ENCODE measurements at regions not wholly inside any gene's neighbourhood (a gene's known extent, or its start where the extent isn't known, plus 50 kb on each side); places are given as distances from the start of the nearest gene placed in this dataset.
"Not testable (repeated sequence)": the region's sequence is repeated elsewhere in the genome, so short reads cannot be mapped to it uniquely, and the experiment has no call there.

DNA sequence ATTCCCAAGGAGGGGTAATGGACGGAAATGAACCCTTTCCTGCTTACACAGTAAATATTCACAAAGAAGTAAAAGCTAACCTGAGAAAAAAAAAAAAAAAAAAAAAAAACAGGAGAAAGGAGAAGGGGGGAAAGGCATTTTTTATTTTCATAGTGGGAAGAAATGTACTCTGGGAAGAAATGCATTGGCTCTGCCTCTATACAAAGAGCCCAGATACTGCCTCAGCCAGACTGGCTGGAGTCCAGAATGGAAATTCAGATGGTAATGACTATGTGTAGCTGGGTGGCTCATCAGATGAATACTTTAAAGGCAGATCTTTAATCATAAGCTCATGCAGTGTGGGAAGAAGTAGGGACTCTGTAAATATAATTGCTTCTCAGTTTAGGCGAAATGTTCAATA lies 124.9 kb upstream of the ZNF608 start:
- no peak for DNase-seq (ENCODE audit: low read depth in 2 of 2)

DNA sequence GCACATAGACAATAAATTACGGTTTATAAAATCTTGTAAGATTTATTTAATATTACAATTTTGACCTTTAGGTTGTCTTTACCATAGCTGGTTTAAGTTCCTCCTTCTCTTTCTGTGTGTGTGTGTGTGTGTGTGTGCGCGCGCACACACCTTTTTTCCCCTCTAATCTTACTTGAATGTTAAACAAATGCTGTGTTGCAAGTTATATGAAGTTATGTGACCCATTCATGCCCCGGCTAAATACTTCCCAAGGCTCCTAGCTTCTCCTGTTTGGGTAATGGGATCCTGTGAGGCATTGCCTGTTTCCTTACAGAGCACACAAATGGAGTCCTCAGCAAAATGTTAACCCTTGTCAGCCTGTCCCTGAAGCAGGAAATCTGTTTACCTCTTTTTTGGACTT lies 125.6 kb upstream of the ZNF608 start:
- no peak for DNase-seq (ENCODE audit: low read depth in 2 of 2)

DNA sequence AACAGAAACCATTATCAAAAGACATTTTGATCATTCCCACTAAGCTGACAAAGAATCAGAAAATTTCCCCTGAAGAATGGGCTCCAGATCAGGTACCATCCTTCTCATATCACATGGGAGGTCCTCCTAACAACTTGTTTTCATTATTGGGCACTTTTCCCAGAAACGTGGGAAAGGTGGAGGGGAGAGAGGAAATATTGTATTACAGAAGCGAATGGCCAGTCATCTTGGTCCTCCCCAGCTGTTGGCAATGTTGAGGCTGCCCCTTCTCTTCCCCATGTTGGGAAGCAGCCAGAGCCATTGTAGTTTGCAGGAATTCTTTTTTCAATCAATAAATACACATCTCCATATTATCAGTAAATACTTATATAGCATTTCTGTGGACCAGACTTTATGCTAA lies 126.2 kb upstream of the ZNF608 start:
- no peak for DNase-seq (ENCODE audit: low read depth in 2 of 2)

DNA sequence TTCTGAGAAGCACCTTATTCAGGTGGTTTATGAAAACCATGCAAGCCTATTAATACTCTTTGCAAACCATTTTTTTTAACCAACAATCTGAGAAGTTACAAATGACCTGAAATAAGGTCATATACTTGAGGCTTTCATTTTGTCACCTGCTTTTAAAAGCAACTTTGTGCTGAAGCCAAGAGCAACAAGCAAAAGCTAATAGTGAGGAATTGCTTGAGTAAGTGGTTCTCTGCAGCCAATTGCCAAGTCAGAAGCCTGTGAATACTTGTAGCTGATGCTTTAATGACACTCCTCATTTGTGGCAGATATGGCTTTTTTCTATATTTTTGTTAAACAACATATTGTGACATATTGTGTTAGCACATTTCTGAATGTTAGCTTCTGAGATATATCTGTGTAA lies 126.7 kb upstream of the ZNF608 start:
- no peak for DNase-seq (ENCODE audit: low read depth in 2 of 2)

DNA sequence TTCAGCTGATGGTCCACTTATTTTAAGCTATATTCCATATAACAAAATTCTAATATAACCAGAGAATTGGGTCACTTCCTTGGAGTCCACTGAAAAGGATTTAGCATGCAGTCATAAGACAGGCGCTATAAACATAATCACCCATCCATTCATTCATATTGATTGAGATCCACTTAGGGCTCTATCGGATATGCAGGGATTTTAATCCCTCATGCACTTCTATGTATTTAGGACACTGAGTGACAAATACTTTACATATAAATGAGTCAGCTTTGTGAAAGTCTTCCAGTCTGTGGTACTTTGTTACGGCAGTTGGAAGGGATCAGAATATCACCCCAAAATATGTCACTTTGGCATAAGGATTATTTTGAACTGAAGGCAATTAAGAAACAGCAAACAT lies 127.3 kb upstream of the ZNF608 start:
- DNase-seq (ENCODE audit: low read depth in 2 of 2), result no peak

DNA sequence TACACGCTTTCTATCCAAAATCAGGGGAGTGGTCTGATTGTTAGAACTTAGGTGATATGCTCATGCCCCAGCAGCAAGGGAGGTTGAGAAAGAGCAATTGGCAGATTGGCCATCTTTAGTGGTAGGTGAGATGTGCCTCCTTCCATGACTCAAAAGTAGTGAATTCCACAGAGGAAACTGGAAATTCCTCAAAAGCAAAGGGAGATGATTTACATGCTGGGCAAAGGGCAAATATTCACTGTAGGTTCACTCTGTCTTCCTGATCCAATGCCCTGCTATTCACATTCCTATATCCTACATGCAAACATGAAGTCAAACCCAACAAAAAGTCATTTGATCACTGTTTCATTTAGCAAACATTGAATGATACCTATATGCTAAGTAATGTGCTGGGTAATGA lies 130.1 kb upstream of the ZNF608 start:
- DNase-seq (ENCODE audit: low read depth in 2 of 2), result no peak

DNA sequence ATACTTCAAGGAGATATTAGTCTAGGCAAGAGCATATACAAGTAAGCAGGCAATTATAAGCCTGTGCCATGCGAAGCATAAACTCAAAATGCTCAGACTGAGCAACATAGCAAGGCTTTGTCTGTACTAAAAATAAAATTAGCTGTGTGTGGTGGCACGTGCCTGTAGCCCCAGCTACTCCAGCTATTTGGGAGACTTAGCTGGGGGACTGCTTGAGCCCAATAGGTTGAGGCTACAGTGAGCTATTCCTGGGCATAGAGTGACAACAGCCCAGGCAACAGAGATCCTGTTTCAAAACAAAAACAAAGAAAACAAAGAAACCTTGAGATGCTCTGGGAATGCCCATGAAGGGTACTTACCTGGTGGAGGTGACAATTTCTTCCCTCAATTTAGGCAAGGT lies 130.5 kb upstream of the ZNF608 start:
- DNase-seq (ENCODE audit: low read depth in 2 of 2), result no peak

DNA sequence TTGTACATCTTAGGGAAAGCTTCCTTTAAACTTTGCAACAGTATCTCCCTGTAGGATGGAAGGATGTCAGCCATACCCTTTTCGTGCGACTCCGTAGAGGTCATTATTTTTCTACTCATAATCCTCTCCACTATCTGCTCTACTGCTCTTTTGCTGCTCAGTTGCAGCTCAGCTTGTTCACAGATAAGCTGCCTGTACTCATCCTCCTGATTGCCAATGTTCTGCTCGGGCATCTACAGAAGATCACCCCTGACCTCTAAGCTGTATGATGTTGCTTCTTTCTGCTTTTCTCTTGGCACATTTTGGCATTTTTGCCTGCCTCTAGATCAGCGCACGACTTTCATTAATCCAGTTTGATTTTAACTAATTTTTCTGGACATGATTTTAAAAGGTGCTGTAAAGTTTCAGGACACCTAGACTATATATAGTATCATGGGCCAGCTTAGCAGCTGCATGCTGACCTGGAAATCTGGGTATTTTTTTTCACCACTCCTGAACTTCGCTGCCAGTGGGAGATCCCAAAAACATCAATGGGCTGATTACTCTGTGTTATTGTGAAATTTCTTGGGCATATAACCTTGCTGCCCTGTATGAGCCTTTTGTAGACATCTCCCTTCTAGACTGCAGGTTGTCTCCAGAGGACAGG lies 131.2 kb upstream of the ZNF608 start:
- no peak for DNase-seq (ENCODE audit: low read depth in 2 of 2)

DNA sequence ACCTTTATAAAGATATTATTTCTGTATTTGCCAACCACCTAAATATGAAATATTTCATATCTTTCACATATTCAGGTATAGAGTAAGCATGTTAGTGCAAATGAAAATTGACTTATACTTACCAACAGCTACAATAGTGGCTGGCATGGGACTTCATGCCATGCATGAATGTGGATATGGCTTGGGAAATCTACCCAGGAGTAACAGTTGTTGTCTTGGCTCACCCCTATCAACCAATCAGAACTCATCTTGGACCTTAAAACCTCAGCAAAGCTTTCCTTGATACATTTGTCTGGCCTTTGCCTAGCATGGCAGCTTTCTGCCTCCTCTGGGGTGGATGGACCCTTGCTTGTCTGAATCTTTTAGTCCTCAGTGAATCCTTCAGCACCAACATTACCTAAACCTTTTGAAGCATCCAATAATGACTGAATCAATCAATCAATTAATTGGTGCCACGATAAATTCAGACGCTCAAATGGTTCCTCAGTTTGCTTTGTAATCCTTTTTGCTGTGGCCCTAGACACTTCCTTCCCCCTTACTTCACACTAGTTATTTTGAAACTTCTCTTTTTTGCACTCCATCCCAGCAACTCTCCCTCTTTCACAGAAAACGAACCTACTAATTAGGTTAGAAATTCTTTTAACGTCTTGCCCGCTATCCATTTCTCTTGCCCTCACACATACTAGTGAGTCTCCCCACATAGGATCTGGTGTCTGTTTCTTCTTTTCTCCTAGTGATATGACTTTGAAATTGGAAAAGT lies 132.3 kb upstream of the ZNF608 start:
- DNase-seq (ENCODE audit: low read depth in 2 of 2), result no peak

DNA sequence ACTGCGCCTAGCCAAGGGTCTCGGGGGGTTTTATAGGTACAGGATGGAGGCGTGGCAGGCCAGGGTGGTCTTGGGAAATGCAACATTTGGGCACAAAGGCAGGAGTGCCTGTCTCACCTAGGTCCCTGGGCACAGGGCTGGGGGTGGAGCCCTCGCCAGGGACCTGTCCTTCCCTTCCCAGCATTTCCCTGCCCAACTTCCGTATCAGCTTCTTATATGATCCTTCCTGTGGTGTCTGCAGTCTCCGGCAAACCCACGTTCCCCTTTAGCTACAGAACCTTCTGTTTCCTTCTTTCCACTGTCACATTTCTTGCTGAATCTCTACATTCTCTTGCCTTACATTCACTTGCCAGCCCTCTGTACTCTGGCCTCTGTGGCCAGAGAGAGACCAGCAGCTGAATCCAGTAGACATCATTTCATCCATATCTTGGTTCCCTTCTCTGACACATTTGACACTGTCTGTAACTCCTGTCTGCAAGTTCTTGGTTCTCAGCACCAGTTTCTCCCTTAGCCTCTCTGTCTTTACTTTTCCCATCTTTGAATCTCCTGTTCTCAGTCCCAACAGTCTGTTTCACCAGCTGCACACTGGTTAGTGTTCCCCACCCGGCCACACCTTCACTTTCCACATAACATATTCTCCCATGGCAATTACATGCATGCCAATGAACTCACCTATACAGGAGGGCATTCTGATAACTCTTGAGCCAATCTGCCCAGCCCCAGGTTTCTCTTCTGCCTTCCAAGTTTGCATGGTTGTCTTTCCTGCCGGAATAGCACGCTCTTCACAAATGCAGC lies 134.7 kb upstream of the ZNF608 start:
- no peak for DNase-seq (ENCODE audit: low read depth in 2 of 2)

DNA sequence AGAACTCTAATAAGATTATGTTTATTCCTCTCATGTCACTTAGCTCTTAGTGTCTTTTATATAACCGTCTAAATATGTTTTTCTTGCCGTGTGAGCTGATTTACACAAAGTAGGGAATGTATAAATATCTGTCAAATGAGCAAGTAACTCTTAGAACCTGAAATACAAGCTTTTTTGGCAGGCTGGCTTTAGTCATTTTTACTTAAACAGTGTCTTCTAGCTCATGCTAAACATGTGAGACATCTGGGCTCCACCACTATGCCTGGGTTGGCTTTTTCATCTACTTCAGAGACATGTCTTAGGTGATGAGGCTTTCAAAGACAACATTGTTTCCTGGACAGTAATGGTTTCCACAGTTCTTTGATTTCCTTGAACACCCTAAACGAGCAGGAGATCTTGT lies 137.2 kb upstream of the ZNF608 start:
- DNase-seq (ENCODE audit: low read depth in 2 of 2), result no peak

DNA sequence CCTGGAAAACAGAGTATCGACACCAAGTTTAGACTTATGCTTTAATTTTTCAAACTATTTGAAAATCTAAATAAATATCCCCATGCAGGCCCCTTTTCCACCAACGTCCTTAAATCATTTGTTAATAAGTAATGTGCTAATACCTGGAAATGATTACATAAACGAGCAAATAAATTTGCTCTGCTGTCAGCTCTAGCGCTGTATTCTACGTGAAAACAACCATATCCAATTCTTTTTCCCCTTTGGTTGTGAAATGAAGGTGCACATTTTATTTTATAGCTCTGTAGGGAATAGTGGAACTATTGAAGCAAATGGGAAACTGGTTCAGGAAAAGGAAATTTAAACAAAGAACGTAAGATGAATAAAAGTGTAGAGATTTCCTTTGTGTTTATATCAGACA lies 137.7 kb upstream of the ZNF608 start:
- DNase-seq (ENCODE audit: low read depth in 2 of 2), result no peak

DNA sequence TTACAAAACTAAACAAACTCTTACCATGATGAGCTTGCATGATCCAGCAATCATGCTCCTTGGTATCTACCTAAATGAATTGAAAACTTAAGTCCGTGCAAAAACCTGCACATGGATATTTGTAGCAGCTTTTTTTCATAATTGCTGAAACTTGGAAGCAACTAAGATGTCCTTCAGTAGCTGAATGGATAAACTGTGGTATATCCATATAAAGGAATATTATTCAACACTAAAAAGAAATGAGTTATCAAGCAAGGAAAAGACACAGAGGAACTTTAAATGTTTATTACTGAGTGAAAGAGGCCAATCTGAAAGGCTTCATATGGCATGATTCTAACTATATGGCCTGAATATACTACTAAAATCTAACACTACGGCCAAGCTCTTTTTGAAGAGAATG lies 139.1 kb upstream of the ZNF608 start:
- no peak for DNase-seq (ENCODE audit: low read depth in 2 of 2)

DNA sequence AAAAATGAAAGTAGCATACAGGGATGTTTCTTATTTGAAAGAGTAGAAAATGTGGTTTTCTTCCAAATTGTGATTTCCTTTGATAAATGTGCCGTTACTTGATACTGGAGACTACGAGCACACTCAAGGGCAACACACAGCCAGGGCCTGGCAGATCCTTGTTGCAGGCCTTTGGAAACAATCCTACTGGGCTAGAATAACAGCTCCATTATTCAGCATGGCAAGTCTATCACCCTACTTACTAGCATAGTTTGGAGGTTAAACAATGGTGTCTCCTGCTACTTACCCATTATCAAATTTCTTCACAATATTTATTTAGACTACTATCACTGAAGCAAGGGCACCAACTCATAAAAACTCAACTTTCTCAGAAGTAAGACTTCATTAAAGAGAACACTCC lies 140.8 kb upstream of the ZNF608 start:
- DNase-seq (ENCODE audit: low read depth in 2 of 2), result no peak

DNA sequence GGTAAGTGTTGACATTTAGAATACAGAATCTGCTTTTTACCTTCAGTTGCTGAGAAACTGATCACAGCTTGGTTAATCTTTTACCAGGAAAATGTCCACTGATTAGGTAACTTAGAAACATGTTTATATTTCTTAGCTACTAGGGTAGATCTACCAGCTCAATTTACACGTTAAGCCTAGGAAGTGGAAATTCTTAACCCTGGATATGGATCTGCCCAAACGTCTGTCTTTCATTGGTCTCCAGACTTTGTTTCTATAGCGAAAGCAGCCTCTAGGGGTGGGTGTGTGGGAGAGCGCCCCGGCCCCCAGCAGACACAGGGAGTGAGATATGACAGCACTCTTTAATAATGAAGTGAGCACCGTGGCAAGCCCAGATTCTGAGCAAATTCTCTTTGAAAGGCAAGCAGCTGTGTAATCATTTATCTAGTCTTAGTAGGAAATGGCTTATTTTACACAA lies 141.6 kb upstream of the ZNF608 start:
- no peak for DNase-seq (ENCODE audit: low read depth in 2 of 2)

DNA sequence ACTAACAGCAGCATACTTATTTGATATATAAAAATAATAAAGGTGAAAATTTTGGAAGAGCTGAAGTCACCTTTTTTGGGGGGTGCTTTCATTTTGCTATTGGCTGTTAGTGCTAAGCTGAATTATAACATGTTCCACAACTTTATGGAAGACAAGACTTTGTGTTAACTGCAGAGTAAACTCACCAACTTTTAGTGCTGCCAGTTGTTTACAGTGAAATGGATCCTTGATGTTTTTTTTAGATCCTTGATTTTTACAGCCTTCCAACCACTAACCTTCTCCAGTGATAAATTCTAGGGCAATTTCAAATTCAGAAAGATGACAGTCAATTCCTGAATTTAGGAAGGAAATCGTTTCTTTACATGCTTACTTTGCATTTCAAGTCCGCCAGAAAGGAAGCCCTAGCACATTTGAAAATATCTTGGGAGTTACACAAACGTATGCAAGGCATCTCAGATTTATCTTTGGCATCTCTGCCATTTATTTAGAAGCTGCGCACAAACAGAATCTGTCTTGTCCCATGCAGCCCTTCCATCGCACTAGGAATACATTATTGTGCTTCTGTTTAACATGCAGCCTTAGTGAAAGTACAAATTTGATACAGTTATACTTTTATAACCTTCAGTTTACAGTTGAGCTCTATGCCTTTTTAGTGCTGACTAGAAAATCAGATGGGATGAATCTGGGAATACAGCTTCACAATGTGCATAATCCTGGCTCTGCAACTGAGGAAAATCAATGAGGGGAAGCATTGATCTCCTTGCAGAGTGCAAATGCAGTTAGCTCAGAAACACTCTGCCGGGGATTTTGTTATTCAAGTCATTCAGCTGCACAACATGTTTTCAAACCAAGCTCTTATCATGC lies 142.4 kb upstream of the ZNF608 start:
- no peak for DNase-seq (ENCODE audit: low read depth in 2 of 2)

DNA sequence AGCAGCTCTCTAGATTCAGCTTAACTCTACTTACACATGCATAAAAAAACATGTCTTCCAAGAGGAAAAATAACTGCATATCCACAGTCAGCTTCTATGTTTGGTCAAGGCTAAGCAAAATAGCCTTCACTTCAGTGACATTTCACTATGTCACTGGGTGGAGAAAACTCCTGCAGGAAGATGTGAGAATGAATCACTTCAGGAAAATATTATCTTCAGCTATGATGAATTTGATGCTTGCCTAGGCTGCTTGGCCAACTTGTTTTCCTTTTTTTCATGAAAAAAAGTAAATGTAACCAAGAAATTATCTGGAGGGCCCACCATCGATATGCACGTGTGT lies 143.0 kb upstream of the ZNF608 start:
- no peak for DNase-seq (ENCODE audit: low read depth in 2 of 2)

DNA sequence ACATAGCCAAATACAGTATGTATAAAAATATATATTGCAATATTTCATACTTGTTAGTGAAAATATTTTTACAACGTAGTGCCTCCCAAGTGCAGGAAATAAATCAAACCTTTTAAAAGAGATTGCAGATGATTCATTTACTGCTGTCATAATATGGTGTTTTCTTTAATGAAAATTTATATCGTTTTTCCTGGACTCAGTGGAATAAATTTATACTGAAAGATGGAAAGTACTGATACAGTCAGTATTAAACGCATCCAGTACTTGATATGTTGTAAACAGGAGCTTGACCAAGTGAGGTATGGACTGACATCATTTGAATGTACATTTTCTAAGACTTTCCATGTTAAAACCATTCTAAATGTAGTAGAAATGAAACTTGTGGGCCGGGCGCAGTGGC lies 143.4 kb upstream of the ZNF608 start:
- DNase-seq (ENCODE audit: low read depth in 2 of 2), result no peak

DNA sequence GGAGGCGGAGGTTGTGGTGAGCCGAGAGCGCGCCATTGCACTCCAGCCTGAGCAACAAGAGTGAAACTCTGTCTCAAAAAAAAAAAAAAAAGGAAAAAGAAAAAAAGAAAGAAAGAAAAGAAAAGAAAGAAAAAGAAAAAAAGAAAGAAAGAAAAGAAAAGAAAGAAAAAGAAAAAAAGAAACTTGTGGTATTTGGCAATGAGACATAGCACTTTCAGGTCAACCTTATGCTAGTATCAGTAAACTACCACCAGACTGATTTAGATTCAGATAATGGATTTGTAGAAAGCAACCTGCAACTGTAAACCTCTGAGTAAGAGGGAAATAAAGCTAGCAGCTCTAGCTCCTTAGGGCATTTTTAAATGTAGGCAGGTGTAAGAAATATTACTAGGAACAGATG lies 144.0 kb upstream of the ZNF608 start:
- DNase-seq (ENCODE audit: low read depth in 2 of 2), result not testable (repeated sequence)

DNA sequence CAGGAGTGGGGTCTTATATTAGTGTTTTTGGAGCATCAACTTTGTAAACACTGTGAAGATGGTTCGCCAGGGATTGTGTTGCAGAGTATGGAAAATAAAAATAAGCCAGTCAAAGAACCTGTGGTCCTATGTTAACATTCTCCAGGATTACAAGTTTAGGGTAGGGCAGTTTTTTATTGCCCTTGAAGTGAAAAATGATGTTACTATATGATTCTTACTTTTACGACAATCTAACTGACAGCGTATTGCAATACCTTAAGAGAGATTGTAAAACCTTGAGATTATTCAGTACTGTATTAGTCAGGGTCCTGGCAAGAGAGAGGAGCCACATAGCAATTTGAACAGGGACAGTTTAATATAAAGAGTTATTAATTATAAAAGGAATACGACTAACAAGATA lies 144.7 kb upstream of the ZNF608 start:
- DNase-seq (ENCODE audit: low read depth in 2 of 2), result no peak

DNA sequence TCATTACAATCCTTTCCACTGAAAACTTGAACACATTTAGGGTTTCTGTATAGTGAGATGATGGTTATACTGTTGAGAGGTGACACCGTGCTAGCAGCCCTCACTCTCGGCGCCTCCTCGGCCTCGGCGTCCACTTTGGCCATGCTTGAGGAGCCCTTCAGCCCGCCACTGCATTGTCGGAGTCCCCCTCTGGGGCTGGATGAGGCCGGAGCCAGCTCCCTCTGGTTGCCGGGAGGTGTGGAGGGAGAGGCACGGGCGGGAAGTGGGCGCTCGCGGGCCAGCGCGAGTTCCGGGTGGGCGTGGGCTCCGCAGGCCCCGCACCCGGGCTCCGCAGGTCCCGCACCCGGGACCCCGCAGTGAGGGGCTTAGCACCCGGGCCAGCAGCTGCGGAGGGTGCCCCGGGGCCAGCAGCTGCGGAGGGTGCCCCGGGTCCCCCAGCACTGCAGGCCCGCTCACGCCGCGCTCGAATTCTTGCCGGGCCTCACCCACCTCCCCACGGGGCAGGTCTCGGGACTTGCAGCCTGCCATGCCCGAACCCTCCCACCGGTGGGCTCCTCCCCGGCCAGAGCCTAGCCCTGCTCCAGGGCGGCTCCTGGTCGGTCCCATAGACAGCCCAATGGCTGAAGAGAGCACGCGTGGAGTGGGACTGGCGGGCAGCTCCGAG lies 145.9 kb upstream of the ZNF608 start:
- no peak for DNase-seq (ENCODE audit: low read depth in 2 of 2)

DNA sequence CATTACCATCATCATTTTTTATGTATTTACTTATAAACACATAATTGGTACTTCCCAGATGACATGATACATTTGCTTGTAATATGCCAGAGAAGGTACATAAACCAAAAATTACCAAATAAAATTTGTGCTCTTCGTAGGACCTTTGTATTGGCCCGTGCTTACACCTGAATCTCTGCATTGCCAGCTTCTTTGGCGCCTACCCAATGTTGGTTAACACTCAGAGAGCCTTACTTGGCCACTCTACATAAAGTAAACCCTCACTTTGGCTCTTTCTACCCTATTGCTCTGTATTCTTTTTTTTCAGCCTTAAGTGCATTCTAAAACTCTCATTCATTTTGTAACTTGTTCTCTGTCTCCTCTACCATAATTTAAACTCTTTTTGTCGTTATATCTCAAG lies 148.1 kb upstream of the ZNF608 start:
- DNase-seq (ENCODE audit: low read depth in 2 of 2), result no peak
